ENCODE measurements at regions not wholly inside any gene's neighbourhood (a gene's known extent, or its start where the extent isn't known, plus 50 kb on each side); places are given as distances from the start of the nearest gene placed in this dataset.

DNA sequence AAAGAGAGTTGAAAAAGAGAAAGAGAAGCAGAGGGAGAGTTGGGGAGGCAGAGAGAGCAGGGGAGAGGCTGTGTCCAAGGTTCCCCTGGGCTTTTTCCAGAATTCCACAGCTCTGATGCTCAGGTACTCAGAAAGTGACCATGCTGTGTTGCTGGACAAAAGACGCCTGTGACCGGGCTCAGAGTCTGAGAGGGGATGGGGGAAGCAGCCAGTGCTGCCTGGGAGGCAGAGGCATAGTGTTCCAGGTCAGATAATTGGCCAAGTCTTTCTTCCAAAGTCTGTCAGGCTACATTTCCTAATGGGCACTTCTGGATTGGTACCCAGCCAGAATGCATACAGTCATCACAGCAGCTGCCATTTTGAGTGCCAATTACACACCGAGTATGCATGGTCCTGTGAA lies 86.1 kb downstream of the PTPRS start:
- TF ChIP-seq EP300 (IDR thresholded peaks at IDR 0.05) (no peak), POLR2A (IDR thresholded peaks at IDR 0.05) (no peak), POLR2AphosphoS5 (IDR thresholded peaks at IDR 0.05) (no peak)
- TF ChIP-seq, protein P1, sequence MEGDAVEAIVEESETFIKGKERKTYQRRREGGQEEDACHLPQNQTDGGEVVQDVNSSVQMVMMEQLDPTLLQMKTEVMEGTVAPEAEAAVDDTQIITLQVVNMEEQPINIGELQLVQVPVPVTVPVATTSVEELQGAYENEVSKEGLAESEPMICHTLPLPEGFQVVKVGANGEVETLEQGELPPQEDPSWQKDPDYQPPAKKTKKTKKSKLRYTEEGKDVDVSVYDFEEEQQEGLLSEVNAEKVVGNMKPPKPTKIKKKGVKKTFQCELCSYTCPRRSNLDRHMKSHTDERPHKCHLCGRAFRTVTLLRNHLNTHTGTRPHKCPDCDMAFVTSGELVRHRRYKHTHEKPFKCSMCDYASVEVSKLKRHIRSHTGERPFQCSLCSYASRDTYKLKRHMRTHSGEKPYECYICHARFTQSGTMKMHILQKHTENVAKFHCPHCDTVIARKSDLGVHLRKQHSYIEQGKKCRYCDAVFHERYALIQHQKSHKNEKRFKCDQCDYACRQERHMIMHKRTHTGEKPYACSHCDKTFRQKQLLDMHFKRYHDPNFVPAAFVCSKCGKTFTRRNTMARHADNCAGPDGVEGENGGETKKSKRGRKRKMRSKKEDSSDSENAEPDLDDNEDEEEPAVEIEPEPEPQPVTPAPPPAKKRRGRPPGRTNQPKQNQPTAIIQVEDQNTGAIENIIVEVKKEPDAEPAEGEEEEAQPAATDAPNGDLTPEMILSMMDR (IDR thresholded peaks at IDR 0.05), result no peak

All from gastroesophageal sphincter (tissue), 3 donors.